Suprapubic skin (tissue), 4 donors: ENCODE measurements at regions not wholly inside any gene's neighbourhood (a gene's known extent, or its start where the extent isn't known, plus 50 kb on each side); places are given as distances from the start of the nearest gene placed in this dataset.

ENCODE experiments used
- CTCF ChIP-seq, 2 donors: fragments of 200-600 bp in 1 of 2; fragments of 450-650 bp in 1 of 2; sonication (generic) in 1 of 2; IDR thresholded peaks; one replicate each; pipeline ENCODE4 v1.5.1; 2016 to 2019; ENCODE audit warnings: antibody characterized with exemption in 2 of 2, mild to moderate bottlenecking in 1 of 2, moderate library complexity in 1 of 2
- EP300 ChIP-seq: sonication (generic); formaldehyde crosslinking; IDR thresholded peaks from one replicate; pipeline ENCODE4 v1.6.1; 2017; ENCODE audit warnings: antibody characterized with exemption
- POLR2A ChIP-seq, 2 donors: fragments of 450-650 bp; IDR thresholded peaks; one replicate each; pipeline ENCODE4 v1.6.1; 2017; ENCODE audit warnings: antibody characterized with exemption in 2 of 2, mild to moderate bottlenecking in 2 of 2, moderate library complexity in 2 of 2
- POLR2AphosphoS5 ChIP-seq, 3 donors: sonication (generic); formaldehyde crosslinking; IDR thresholded peaks; one replicate each; pipeline ENCODE4 v1.6.1; 2017; ENCODE audit warnings: antibody characterized with exemption in 3 of 3

- TF ChIP-seq EP300 (no peak), CTCF (IDR thresholded peaks at IDR 0.05) (no peak), POLR2AphosphoS5 (IDR thresholded peaks at IDR 0.05) (no peak), POLR2A (IDR thresholded peaks at IDR 0.05) (no peak)
These were observed 479.1 kb upstream of the ZNF717 start for GRCh38 chr3:76264496-76264895.
